GM12872 (cell line): ENCODE measurements at regions not wholly inside any gene's neighbourhood (a gene's known extent, or its start where the extent isn't known, plus 50 kb on each side); places are given as distances from the start of the nearest gene placed in this dataset.

ENCODE experiments used
- TF ChIP-seq, protein P1 (sequence below): IDR thresholded peaks from 3 replicates; pipeline ENCODE4 v1.5.1; 2011; ENCODE audit warnings: low read depth, mild to moderate bottlenecking, low read length, moderate library complexity; ENCODE audit not compliant: insufficient read depth

DNA sequence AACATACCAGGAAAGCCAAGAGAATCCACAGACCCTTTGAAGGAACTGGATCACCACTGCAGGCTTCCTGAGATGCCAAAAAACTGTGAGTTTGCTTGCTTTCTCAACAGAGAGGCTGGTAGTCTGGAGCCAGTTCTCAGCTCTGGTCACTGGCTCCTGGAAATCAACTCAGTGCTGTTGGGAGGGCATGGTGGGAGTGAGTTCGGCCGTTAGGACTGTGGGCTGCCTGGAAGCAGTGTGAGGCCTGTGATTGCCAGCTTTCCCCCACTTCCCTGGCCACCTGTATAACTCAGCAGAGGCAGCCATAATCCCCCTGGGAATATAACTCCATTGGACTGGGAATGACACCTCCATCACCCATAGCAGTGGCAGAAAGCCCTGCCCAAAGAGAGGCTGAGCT, 122.0 kb upstream of the FSTL5 start:
- TF ChIP-seq, protein P1, sequence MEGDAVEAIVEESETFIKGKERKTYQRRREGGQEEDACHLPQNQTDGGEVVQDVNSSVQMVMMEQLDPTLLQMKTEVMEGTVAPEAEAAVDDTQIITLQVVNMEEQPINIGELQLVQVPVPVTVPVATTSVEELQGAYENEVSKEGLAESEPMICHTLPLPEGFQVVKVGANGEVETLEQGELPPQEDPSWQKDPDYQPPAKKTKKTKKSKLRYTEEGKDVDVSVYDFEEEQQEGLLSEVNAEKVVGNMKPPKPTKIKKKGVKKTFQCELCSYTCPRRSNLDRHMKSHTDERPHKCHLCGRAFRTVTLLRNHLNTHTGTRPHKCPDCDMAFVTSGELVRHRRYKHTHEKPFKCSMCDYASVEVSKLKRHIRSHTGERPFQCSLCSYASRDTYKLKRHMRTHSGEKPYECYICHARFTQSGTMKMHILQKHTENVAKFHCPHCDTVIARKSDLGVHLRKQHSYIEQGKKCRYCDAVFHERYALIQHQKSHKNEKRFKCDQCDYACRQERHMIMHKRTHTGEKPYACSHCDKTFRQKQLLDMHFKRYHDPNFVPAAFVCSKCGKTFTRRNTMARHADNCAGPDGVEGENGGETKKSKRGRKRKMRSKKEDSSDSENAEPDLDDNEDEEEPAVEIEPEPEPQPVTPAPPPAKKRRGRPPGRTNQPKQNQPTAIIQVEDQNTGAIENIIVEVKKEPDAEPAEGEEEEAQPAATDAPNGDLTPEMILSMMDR: no peak

DNA sequence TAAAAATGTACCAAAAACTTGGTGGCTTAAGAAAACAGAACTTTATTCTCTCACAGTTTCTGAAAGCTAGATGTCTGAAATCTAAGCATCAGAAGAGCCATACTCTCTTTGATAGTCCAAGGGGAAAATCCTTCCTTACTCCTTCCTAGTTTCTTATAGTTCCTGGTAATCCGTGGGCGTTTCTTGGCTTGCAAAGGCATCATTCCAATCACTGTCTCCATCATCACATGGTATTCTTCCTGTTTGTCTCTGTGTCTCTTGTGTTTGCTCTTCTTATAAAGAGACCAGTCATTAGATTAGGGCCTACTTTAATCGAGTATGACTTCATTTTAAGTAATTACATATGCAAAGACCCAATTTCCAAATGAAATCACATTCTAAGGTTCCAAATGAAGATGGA, 118.9 kb upstream of the FSTL5 start:
- TF ChIP-seq, protein P1: no peak

DNA sequence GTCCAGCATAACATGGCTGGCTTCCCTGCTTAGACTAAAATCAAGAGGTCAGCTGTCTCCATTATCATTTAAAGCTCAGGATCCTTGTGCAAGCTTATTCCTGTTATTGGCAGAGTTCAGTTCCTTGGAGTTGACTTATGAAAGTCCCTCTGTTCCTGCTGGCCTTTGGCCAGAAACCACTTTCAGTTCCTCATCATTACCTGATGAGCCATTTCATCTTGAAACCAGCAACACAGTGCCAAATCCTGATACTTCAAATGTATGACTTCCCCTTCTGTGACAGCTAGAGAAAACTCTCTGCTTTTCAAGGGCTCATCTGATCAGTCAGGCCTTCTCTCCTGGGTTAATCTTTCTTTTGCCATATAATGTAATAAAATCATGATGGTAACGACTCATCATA, 110.6 kb upstream of the FSTL5 start:
- TF ChIP-seq, protein P1: no peak

DNA sequence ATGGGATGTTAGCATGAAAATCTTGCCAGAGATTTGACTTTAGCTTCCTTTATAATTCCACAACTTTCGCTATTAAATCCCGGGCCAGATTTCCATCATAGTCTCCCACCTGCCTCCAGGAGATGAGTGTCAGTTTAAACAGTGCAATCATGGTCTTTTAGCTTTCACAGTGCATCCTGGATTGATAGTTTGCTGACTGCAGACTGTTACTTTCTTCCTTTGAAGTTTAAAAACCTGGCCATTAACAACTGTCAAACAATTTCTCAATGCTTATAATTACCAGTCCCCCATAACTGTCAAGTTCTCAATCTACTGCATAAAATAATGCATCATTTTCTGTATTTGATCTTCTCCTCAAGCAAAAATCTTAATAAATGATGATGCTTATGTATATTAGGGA, 108.4 kb upstream of the FSTL5 start:
- TF ChIP-seq, protein P1: no peak

DNA sequence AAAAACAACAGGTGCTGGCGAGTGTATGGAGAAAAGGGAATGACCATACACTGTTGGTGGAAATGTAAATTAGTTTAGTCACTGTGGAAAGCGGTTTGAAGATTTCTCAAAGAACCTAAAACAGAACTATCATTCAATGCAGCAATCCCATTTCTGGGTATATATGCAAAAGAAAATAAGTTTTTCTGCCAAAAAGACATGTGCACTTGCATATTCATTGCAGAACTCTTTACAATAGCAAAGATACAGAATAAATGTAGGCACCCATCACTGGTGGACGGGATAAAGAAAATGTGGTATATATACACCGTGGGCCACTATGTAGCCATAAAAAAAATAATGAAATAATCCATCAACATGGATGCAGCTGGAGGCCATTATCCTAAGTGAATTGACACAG, 105.1 kb upstream of the FSTL5 start:
- TF ChIP-seq, protein P1: no peak

DNA sequence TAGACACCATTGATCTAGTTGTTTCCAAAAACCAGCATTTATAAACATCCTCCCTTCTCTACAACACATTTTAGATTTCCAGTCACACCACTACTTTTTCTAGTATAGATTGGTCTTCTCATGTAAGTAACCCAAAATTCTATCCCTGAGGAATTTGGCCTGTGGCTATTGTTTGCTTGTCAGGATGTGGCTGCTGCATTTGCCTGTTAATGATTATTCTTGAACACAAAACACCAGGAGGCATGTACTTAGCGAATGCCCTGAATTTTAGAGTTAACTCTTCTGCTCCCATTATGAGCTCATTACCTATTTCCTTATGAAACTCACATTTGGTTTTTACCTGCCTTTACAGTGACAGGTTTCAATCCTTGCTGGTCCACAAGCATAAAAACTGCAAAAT, 102.0 kb upstream of the FSTL5 start:
- TF ChIP-seq, protein P1: no peak

DNA sequence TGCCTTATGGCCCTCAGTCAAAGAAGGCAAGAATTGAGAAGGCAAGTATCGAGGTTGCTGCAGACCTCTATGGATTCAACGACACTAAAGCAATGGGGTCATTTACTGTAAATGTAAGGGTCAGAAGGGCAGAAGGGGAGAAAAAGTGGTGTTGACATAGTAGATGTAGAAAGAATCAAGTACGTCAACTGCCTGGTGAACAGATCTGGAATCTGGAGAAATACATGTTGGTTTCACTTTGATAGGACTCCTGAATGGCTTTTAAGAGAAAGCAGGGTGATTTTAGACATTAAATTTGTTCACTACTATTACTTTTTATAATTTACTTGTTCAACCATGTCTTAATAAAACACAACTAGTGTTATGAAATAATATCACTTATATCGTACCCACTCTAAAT, 81.3 kb upstream of the FSTL5 start:
- TF ChIP-seq, protein P1: no peak

DNA sequence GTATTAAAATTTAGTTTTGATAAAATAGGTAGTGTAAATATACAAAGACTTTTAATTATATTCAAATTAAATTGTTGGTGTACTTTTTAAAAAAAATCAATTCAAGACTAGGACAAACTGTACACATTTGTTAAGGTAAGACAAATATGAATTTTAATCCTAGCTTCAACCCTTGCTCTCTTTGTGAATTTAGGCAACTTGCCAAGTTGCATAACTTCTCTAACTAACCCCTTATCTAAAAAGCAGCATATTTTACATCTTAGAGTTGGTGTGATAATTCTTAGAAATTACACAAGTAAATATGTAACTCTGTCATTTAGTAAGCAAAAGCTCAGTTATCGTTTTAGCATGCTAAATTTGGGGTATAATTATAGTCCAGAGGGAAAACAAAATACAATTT, 78.1 kb upstream of the FSTL5 start:
- TF ChIP-seq, protein P1: no peak
